HCT116 (cell line): ENCODE measurements at regions not wholly inside any gene's neighbourhood (a gene's known extent, or its start where the extent isn't known, plus 50 kb on each side); places are given as distances from the start of the nearest gene placed in this dataset.

ENCODE experiments used
- ATAC-seq: fragments of 200-7000 bp; cut with Tn5 transposase; 2 replicates; pipeline ENCODE4 v1.9.1; 2020; ENCODE audit warnings: mild to moderate bottlenecking, moderate library complexity
- BruUV-seq: library from RNA; stranded (reverse); fragments of 400-500 nt; replicated peaks from 2 replicates; lab custom pipeline; 2021; lab: Mats Ljungman, UMichigan
- CTCF ChIA-PET: fragments of 300-600 bp; sonication (Branson Sonifier 250); formaldehyde crosslinking; loops from one replicate; lab custom pipeline; 2021; ENCODE audit warnings: antibody characterized with exemption; lab: Charles Lee
- POLR2A ChIA-PET: fragments of 300-600, 350-600 bp; sonication (Branson Sonifier 250); formaldehyde crosslinking; loops from one replicate; lab custom pipeline; 2021; ENCODE audit warnings: antibody characterized with exemption; lab: Charles Lee
- RAD21 ChIA-PET, 2 experiments: fragments of 300-600 bp; sonication (Branson Sonifier 250); formaldehyde crosslinking; loops; one replicate each; lab custom pipeline; 2023; ENCODE audit warnings: low total read pairs in 2 of 2; ENCODE audit not compliant: uncharacterized antibody in 2 of 2, unreplicated experiment in 2 of 2, low non-redundant PET in 1 of 2; lab: Charles Lee
- DNase-seq: peaks from one replicate; pipeline ENCODE4 v3.0.0-alpha.2; 2010; ENCODE audit warnings: low read depth, low spot score
- H2AFZ ChIP-seq: fragments of 200-600 bp; shearing (Covaris generic), sonication (generic); 2 replicates; pipeline ENCODE4 v1.6.1; 2017; ENCODE audit warnings: low read depth, mixed run types, mixed read lengths, antibody characterized with exemption, low read length; ENCODE audit not compliant: poor library complexity, severe bottlenecking
- H3K27ac ChIP-seq: 2 replicates; pipeline ENCODE4 v1.5.1; 2012; ENCODE audit warnings: low read depth, low read length
- H3K27me3 ChIP-seq: fragments of 200-600 bp; sonication (generic); 2 replicates; pipeline ENCODE4 v1.6.1; 2016; ENCODE audit warnings: mixed run types, low read length, mixed read lengths; ENCODE audit not compliant: insufficient read depth
- H3K36me3 ChIP-seq, 2 experiments: fragments of 200-500 bp in 1 of 2; fragments of 200-600 bp in 1 of 2; sonication (Bioruptor generic) in 1 of 2; sonication (generic) in 1 of 2; 2 replicates each; pipeline versions ENCODE4 v1.5.1 to v1.6.1; 2014 to 2016; ENCODE audit warnings: low read length in 2 of 2, inconsistent platforms in 1 of 2, mixed read lengths in 1 of 2, mixed run types in 1 of 2; ENCODE audit not compliant: insufficient read depth in 2 of 2, control insufficient read depth in 1 of 2
- H3K4me1 ChIP-seq, 2 experiments: fragments of 200-600 bp in 1 of 2; sonication (generic) in 1 of 2; 2 replicates each; pipeline versions ENCODE4 v1.5.1 to v1.6.1; 2012 to 2017; ENCODE audit warnings: low read length in 2 of 2, inconsistent platforms in 1 of 2, mild to moderate bottlenecking in 1 of 2, mixed read lengths in 1 of 2, mixed run types in 1 of 2, moderate library complexity in 1 of 2; ENCODE audit not compliant: insufficient read depth in 2 of 2, control insufficient read depth in 1 of 2
- H3K4me2 ChIP-seq: fragments of 200-600 bp; sonication (generic); 2 replicates; pipeline ENCODE4 v1.6.1; 2017; ENCODE audit warnings: mixed run types, low read length, mixed read lengths
- H3K4me3 ChIP-seq, 2 experiments: fragments of 200-600 bp in 1 of 2; sonication (generic) in 1 of 2; replicated peaks in 1 of 2; 2 replicates each; pipeline ENCODE4 v1.5.1; 2011 to 2016; ENCODE audit warnings: low read length in 2 of 2, control low read depth in 1 of 2, low read depth in 1 of 2, mild to moderate bottlenecking in 1 of 2, mixed read lengths in 1 of 2, mixed run types in 1 of 2
- H3K79me2 ChIP-seq: fragments of 200-600 bp; sonication (generic); 2 replicates; pipeline ENCODE4 v1.6.1; 2017; ENCODE audit warnings: mild to moderate bottlenecking, mixed run types, low read length, moderate library complexity, mixed read lengths; ENCODE audit not compliant: insufficient read depth
- H3K9ac ChIP-seq: fragments of 200-600 bp; sonication (generic); 2 replicates; pipeline ENCODE4 v1.6.1; 2016; ENCODE audit warnings: low read length, mixed read lengths
- H3K9me2 ChIP-seq: fragments of 200-600 bp; sonication (generic), shearing (Covaris generic); 2 replicates; pipeline ENCODE4 v1.6.1; 2017; ENCODE audit warnings: mixed run types, mild to moderate bottlenecking, moderate library complexity; ENCODE audit not compliant: insufficient read depth
- H3K9me3 ChIP-seq, 2 experiments: fragments of 200-500 bp in 1 of 2; fragments of 200-600 bp in 1 of 2; sonication (Bioruptor generic) in 1 of 2; sonication (generic) in 1 of 2; 2 replicates each; pipeline ENCODE4 v1.6.1; 2014 to 2017; ENCODE audit warnings: low read length in 2 of 2, mixed read lengths in 2 of 2, inconsistent platforms in 1 of 2, low read depth in 1 of 2, mild to moderate bottlenecking in 1 of 2, mixed run types in 1 of 2, moderate library complexity in 1 of 2; ENCODE audit not compliant: control insufficient read depth in 1 of 2, insufficient read depth in 1 of 2
- H4K20me1 ChIP-seq: fragments of 200-600 bp; sonication (generic), shearing (Covaris generic); 2 replicates; pipeline ENCODE4 v1.6.1; 2017; ENCODE audit warnings: mixed run types, mild to moderate bottlenecking, moderate library complexity; ENCODE audit not compliant: insufficient read depth
- ATF3 ChIP-seq: IDR thresholded peaks from 2 replicates; pipeline ENCODE4 v1.6.1; 2012
- EZH2phosphoT487 ChIP-seq: fragments of 200-600 bp; IDR thresholded peaks from 2 replicates; pipeline ENCODE4 v1.6.1; 2018; ENCODE audit warnings: antibody characterized with exemption, borderline replicate concordance
- RAD21 ChIP-seq: IDR thresholded peaks from 2 replicates; pipeline ENCODE4 v1.6.1; 2012; ENCODE audit warnings: low read depth, mild to moderate bottlenecking
- REST ChIP-seq: IDR thresholded peaks from 2 replicates; pipeline ENCODE4 v1.6.1; 2012; ENCODE audit warnings: low read depth
- SIN3A ChIP-seq: IDR thresholded peaks from 2 replicates; pipeline ENCODE4 v1.6.1; 2012; ENCODE audit warnings: low read depth
- SRF ChIP-seq: IDR thresholded peaks from 2 replicates; pipeline ENCODE4 v1.6.1; 2012; ENCODE audit warnings: low read depth
- TCF7L2 ChIP-seq: IDR thresholded peaks from 2 replicates; pipeline ENCODE4 v1.7.0; 2011; ENCODE audit warnings: borderline replicate concordance, inconsistent platforms; ENCODE audit not compliant: insufficient read depth, insufficient read length; ENCODE audit errors: extremely low read depth
- ZNF274 ChIP-seq: fragments of 200-500 bp; sonication (Bioruptor generic); IDR thresholded peaks from 2 replicates; pipeline ENCODE4 v1.6.1; 2014; ENCODE audit warnings: mild to moderate bottlenecking, low read depth, low read length, inconsistent platforms
- intact Hi-C: fragments of 100-400 bp; cut with micrococcal nuclease; formaldehyde crosslinking; loops from 2 replicates; pipeline ENCODE4 v1.10.0; 2022

GRCh38 chrX:40866893-40867292, 131.6 kb upstream of the MED14 start:
- Histone ChIP-seq H3K4me2 (peak overlapping the region; percentile 61), H3K9me3 (no peaks in the 10 kb centered on the region), H3K4me1 (peaks cover 10 to 17% of the 10 kb centered on the region in 2 experiments), H2AFZ (peak overlapping the region; percentile 74), H3K36me3 (no peaks in the 10 kb centered on the region), H3K79me2 (no peaks in the 10 kb centered on the region), H3K27me3 (no peaks in the 10 kb centered on the region), H3K9ac (peak overlapping the region; percentile 23; the same call in 1 of the 2 replicates), H3K27ac (peak overlapping the region; percentile 25; the same call in 1 of the 2 replicates), H3K4me3 (no peak overlapping the region), H3K9me2 (no peaks in the 10 kb centered on the region), H4K20me1 (no peaks in the 10 kb centered on the region)
- 0 out of 2 replicates have a peak, but pooled peaks have one; percentile 25 for ATAC-seq
- CTCF ChIA-PET: interaction anchor here (2.1 kb wide), 1 partner anchor 11 kb away, joined by 10 read pairs; no protein-coding TSS in a partner anchor
- POLR2A ChIA-PET: no interaction called here
- RAD21 ChIA-PET: no interaction called here
- BruUV-seq: no TSS peak
- TF ChIP-seq EZH2phosphoT487 (no peak), ZNF274 (no peak), TCF7L2 (peak; percentile 51), RAD21 (no peak), SRF (no peak), SIN3A (no peak), REST (no peak), ATF3 (no peak)
- no peak for DNase-seq
- intact Hi-C loops: no loop called here
